HepG2 (cell line): ENCODE measurements at regions not wholly inside any gene's neighbourhood (a gene's known extent, or its start where the extent isn't known, plus 50 kb on each side); places are given as distances from the start of the nearest gene placed in this dataset.

Source experiments
- ATAC-seq: fragments of 200-7000 bp; cut with Tn5 transposase; 3 replicates; pipeline ENCODE4 v1.9.1; 2020; ENCODE audit warnings: mild to moderate bottlenecking, moderate library complexity
- BruUV-seq: library from RNA; stranded (reverse); fragments of 400-500 nt; replicated peaks from 2 replicates; lab custom pipeline; 2021; lab: Mats Ljungman, UMichigan
- CTCF ChIA-PET: fragments of 300-600 bp; formaldehyde crosslinking; extraction: SDS; loops from one replicate; lab custom pipeline; 2021; ENCODE audit warnings: low total read pairs, inconsistent platforms, low intra/inter-chr PET ratio; lab: Yijun Ruan, JAX
- POLR2A ChIA-PET: fragments of 350-600 bp; sonication (Branson Sonifier 250); formaldehyde crosslinking; loops from one replicate; lab custom pipeline; 2020; ENCODE audit warnings: antibody characterized with exemption, inconsistent platforms; lab: Yijun Ruan, JAX
- DNase-seq: peaks from one replicate; pipeline ENCODE4 v3.0.0-alpha.2; 2015; ENCODE audit warnings: low spot score
- FAIRE-seq: peaks from 3 replicates; lab custom pipeline; 2011; peaks lifted over from hg19 to GRCh38; lab: Jason Lieb, UNC
- H2AFZ ChIP-seq: one replicate; pipeline ENCODE4 v1.6.1; 2011; ENCODE audit warnings: low read length, inconsistent platforms
- H3K27ac ChIP-seq: fragments of 300-600 bp; 3 replicates; pipeline ENCODE4 v1.8.0; 2011; ENCODE audit warnings: mixed run types, mild to moderate bottlenecking, mixed read lengths, low read length, inconsistent platforms; ENCODE audit not compliant: insufficient read depth; ENCODE audit errors: extremely low read length
- H3K27me3 ChIP-seq, 2 experiments: fragments of 200-600 bp in 1 of 2; 2 replicates in 1 of 2; 3 replicates in 1 of 2; pipeline versions ENCODE4 v1.6.0 to v1.8.0; 2011; ENCODE audit warnings: low read length in 2 of 2, mild to moderate bottlenecking in 2 of 2, moderate library complexity in 2 of 2, inconsistent platforms in 1 of 2; ENCODE audit not compliant: insufficient read depth in 2 of 2, control insufficient read depth in 1 of 2
- H3K36me3 ChIP-seq, 2 experiments: fragments of 200-600 bp in 1 of 2; replicated peaks in 1 of 2; 2 replicates in 1 of 2; 3 replicates in 1 of 2; pipeline versions ENCODE4 v1.5.1 to v1.8.0; 2011; ENCODE audit warnings: low read length in 2 of 2, inconsistent platforms in 1 of 2; ENCODE audit not compliant: insufficient read depth in 2 of 2, control insufficient read depth in 1 of 2
- H3K4me1 ChIP-seq: 2 replicates; pipeline ENCODE4 v1.5.1; 2012; ENCODE audit warnings: low read length, inconsistent platforms; ENCODE audit not compliant: insufficient read depth
- H3K4me2 ChIP-seq: 2 replicates; pipeline ENCODE4 v1.6.0; 2011; ENCODE audit warnings: low read depth, low read length, inconsistent platforms
- H3K4me3 ChIP-seq, 3 experiments: fragments of 200-600 bp in 1 of 3; sonication (generic), shearing (Covaris generic) in 1 of 3; replicated peaks in 1 of 3; 2 replicates each; pipeline ENCODE4 v1.5.1; 2011 to 2016; ENCODE audit warnings: low read length in 3 of 3, inconsistent platforms in 2 of 3, low read depth in 2 of 3, mild to moderate bottlenecking in 2 of 3, control low read depth in 1 of 3, mixed read lengths in 1 of 3; ENCODE audit not compliant: insufficient read depth in 1 of 3
- H3K79me2 ChIP-seq: one replicate; pipeline ENCODE4 v1.6.1; 2011; ENCODE audit warnings: low read length, inconsistent platforms; ENCODE audit not compliant: insufficient read depth
- H3K9ac ChIP-seq: 2 replicates; pipeline ENCODE4 v1.6.0; 2011; ENCODE audit warnings: mild to moderate bottlenecking, low read depth, low read length, inconsistent platforms; ENCODE audit not compliant: insufficient read depth
- H3K9me3 ChIP-seq: 2 replicates; pipeline ENCODE4 v1.5.1; 2012; ENCODE audit warnings: mild to moderate bottlenecking, low read length
- H4K20me1 ChIP-seq: 2 replicates; pipeline ENCODE4 v1.6.0; 2011; ENCODE audit warnings: inconsistent platforms, mild to moderate bottlenecking, low read length, moderate library complexity; ENCODE audit not compliant: insufficient read depth
- DR1 ChIP-seq: sonication (generic); formaldehyde crosslinking; IDR thresholded peaks from 2 replicates; pipeline ENCODE4 v1.8.0; 2021; ENCODE audit warnings: mild to moderate bottlenecking, missing genetic modification reagents, inconsistent platforms
- GTF3A ChIP-seq: sonication (generic); formaldehyde crosslinking; conservative IDR thresholded peaks from 2 replicates; pipeline ENCODE4 v1.4.0; 2020; ENCODE audit warnings: mild to moderate bottlenecking, missing genetic modification reagents
- MXD3 ChIP-seq: IDR thresholded peaks from 2 replicates; pipeline ENCODE4 v1.6.1; 2016; ENCODE audit warnings: mild to moderate bottlenecking, missing biosample characterization, missing genetic modification reagents
- PTBP1 ChIP-seq: fragments of 200-400 bp; formaldehyde crosslinking; IDR thresholded peaks from 2 replicates; pipeline ENCODE4 v1.6.1; 2018; ENCODE audit warnings: low read length, low read depth; ENCODE audit not compliant: poor library complexity, severe bottlenecking
- RBAK ChIP-seq: sonication (generic); formaldehyde crosslinking; IDR thresholded peaks from 2 replicates; pipeline ENCODE4 v1.5.1; 2020; ENCODE audit warnings: mild to moderate bottlenecking, missing genetic modification reagents
- SRY ChIP-seq: sonication (generic); formaldehyde crosslinking; IDR thresholded peaks from 2 replicates; pipeline ENCODE4 v1.8.0; 2022; ENCODE audit warnings: mild to moderate bottlenecking, missing genetic modification reagents
- ZBTB43 ChIP-seq: sonication (generic); formaldehyde crosslinking; conservative IDR thresholded peaks from 2 replicates; pipeline ENCODE4 v1.4.0; 2020; ENCODE audit warnings: missing genetic modification reagents
- ZNF343 ChIP-seq: sonication (generic); formaldehyde crosslinking; IDR thresholded peaks from 2 replicates; pipeline ENCODE4 v1.4.0; 2020; ENCODE audit warnings: mild to moderate bottlenecking, missing genetic modification reagents
- ZNF451 ChIP-seq: sonication (generic); formaldehyde crosslinking; IDR thresholded peaks from 2 replicates; pipeline ENCODE4 v1.5.0; 2020; ENCODE audit warnings: mild to moderate bottlenecking, missing genetic modification reagents
- WGBS: methylation state at CpG from one replicate; pipeline ENCODE4 v1.1.6; 2017; ENCODE audit warnings: low lambda C conversion rate; 5-methylcytosine and 5-hydroxymethylcytosine counted together
- in situ Hi-C: cut with HindIII; loops from 2 replicates; pipeline ENCODE4 v1.10.0; 2017; ENCODE audit warnings: low pct_unique_long_range_greater_than_20kb; ENCODE audit not compliant: extremely low pct_ligation_motif_present
- intact Hi-C: fragments of 100-400 bp; cut with micrococcal nuclease; formaldehyde crosslinking; loops from one replicate; pipeline ENCODE4 v1.10.0; 2022; ENCODE audit not compliant: unreplicated experiment
- TF ChIP-seq, protein P1 (sequence below): sonication (generic); formaldehyde crosslinking; IDR thresholded peaks from 2 replicates; pipeline ENCODE4 v1.5.1; 2020; ENCODE audit warnings: missing genetic modification reagents, mild to moderate bottlenecking, borderline replicate concordance
- TF ChIP-seq, protein P2 (sequence below), 2 experiments: fragments of 450-650 bp in 1 of 2; sonication (generic) in 1 of 2; formaldehyde crosslinking; IDR thresholded peaks; 2 replicates each; pipeline versions ENCODE4 v1.5.0 to v1.8.0; 2020 to 2022; ENCODE audit warnings: mild to moderate bottlenecking in 1 of 2, missing genetic modification reagents in 1 of 2

DNA sequence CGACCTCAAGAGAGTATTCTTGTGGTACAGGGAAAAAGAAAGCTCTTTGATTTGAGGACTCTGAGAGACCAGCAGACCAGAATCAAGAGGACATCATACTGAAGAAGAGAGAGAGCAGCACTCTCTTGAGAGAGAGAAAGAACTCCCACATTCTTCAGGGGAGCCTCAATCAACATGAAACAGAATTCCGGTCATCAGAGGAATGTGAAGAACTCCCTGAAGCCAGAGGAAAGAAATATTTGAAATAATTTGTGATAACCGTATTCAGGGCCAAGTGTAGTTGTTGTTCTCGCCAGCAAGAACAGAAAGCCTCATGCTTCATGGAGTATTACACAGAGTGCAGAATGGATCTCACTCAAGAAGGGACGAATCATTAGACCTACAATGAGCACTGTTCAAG lies 363.8 kb upstream of the TMEM132C start:
- intact Hi-C loops: no loop called here
- Histone ChIP-seq H4K20me1 (no peaks in the 10 kb centered on the region), H3K9me3 (no peaks in the 10 kb centered on the region)
- TF ChIP-seq, protein P1, sequence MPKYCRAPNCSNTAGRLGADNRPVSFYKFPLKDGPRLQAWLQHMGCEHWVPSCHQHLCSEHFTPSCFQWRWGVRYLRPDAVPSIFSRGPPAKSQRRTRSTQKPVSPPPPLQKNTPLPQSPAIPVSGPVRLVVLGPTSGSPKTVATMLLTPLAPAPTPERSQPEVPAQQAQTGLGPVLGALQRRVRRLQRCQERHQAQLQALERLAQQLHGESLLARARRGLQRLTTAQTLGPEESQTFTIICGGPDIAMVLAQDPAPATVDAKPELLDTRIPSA (CRISPR knock-in tag): no peak
- TF ChIP-seq MXD3 (CRISPR knock-in tag) (no peak), PTBP1 (no peak), RBAK (CRISPR knock-in tag) (no peak), ZNF343 (CRISPR knock-in tag) (no peak), ZBTB43 (CRISPR knock-in tag) (no peak), GTF3A (CRISPR knock-in tag) (no peak), SRY (CRISPR knock-in tag) (no peak), ZNF451 (CRISPR knock-in tag) (no peak), DR1 (CRISPR knock-in tag) (no peak)
- TF ChIP-seq, protein P2, sequence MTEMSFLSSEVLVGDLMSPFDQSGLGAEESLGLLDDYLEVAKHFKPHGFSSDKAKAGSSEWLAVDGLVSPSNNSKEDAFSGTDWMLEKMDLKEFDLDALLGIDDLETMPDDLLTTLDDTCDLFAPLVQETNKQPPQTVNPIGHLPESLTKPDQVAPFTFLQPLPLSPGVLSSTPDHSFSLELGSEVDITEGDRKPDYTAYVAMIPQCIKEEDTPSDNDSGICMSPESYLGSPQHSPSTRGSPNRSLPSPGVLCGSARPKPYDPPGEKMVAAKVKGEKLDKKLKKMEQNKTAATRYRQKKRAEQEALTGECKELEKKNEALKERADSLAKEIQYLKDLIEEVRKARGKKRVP (CRISPR knock-in tag; IDR thresholded peaks at IDR 0.05): no peak
- TF ChIP-seq, all 625 proteins: peak for 0
- H3K27me3 ChIP-seq: no peaks in the 10 kb centered on the region; a peak in 1 of 5 replicates
- FAIRE-seq: no peak
- H3K27ac ChIP-seq: no peak overlapping the region
- H2AFZ ChIP-seq: no peak overlapping the region
- no peak overlapping the region for H3K4me3 ChIP-seq
- POLR2A ChIA-PET: no interaction called here
- 8% methylated on average over 5 of the region's 5 CpGs for WGBS
- H3K9ac ChIP-seq: no peak overlapping the region
- no peak for ATAC-seq
- DNase-seq: no peak
- in situ Hi-C loops: no loop called here
- no peaks in the 10 kb centered on the region for H3K36me3 ChIP-seq
- no peaks in the 10 kb centered on the region for H3K79me2 ChIP-seq
- BruUV-seq: no TSS peak
- H3K4me1 ChIP-seq: no peaks in the 10 kb centered on the region
- CTCF ChIA-PET: no interaction called here
- no peak overlapping the region for H3K4me2 ChIP-seq
